Common myeloid progenitor, CD34-positive (primary cell): ENCODE measurements at regions not wholly inside any gene's neighbourhood (a gene's known extent, or its start where the extent isn't known, plus 50 kb on each side); places are given as distances from the start of the nearest gene placed in this dataset.

Experiments
- CTCF ChIA-PET: fragments of 350-600 bp; sonication (Branson Sonifier 250); formaldehyde crosslinking; loops from one replicate; lab custom pipeline; 2021; ENCODE audit warnings: antibody characterized with exemption; lab: Charles Lee
- POLR2A ChIA-PET: fragments of 350-600 bp; sonication (Branson Sonifier 250); formaldehyde crosslinking; loops from one replicate; lab custom pipeline; 2021; ENCODE audit warnings: antibody characterized with exemption; lab: Charles Lee
- DNase-seq, 3 donors: peaks; one replicate each; pipeline versions ENCODE4 v3.0.0 to v3.0.0-alpha.2; 2013
- H3K27ac ChIP-seq, 2 experiments: 1 replicate in 1 of 2; 2 replicates in 1 of 2; pipeline ENCODE4 v1.7.0; 2013; ENCODE audit warnings: inconsistent platforms in 2 of 2, low read length in 2 of 2, mild to moderate bottlenecking in 2 of 2, low read depth in 1 of 2, moderate library complexity in 1 of 2; ENCODE audit not compliant: severe bottlenecking in 2 of 2, insufficient read depth in 1 of 2, poor library complexity in 1 of 2
- H3K27me3 ChIP-seq, 5 experiments: replicated peaks in 2 of 5; 1 replicate in 3 of 5; 2 replicates in 2 of 5; pipeline versions ENCODE4 v1.6.1 to v1.7.0; 2013; ENCODE audit warnings: low read length in 4 of 5, mild to moderate bottlenecking in 2 of 5, moderate library complexity in 2 of 5, inconsistent platforms in 1 of 5; ENCODE audit not compliant: insufficient read depth in 5 of 5, control insufficient read depth in 4 of 5
- H3K36me3 ChIP-seq, 4 experiments: 1 replicate in 2 of 4; 2 replicates in 2 of 4; pipeline versions ENCODE4 v1.6.1 to v1.7.0; 2013; ENCODE audit warnings: low read length in 3 of 4, control low read depth in 1 of 4, mild to moderate bottlenecking in 1 of 4; ENCODE audit not compliant: control insufficient read depth in 4 of 4, insufficient read depth in 4 of 4
- H3K4me1 ChIP-seq, 4 experiments: 1 replicate in 3 of 4; 2 replicates in 1 of 4; pipeline versions ENCODE4 v1.6.1 to v1.7.1; 2013; ENCODE audit warnings: low read length in 3 of 4, mild to moderate bottlenecking in 3 of 4, control low read depth in 1 of 4, inconsistent platforms in 1 of 4, moderate library complexity in 1 of 4; ENCODE audit not compliant: control insufficient read depth in 4 of 4, insufficient read depth in 4 of 4; ENCODE audit errors: control extremely low read depth in 1 of 4
- H3K4me3 ChIP-seq, 7 experiments: 1 replicate in 4 of 7; 2 replicates in 3 of 7; pipeline versions ENCODE4 v1.5.1 to v1.7.0; 2013; ENCODE audit warnings: mild to moderate bottlenecking in 7 of 7, low read length in 6 of 7, moderate library complexity in 6 of 7, inconsistent platforms in 2 of 7, low read depth in 2 of 7, control low read depth in 1 of 7; ENCODE audit not compliant: insufficient read depth in 4 of 7, control insufficient read depth in 1 of 7; ENCODE audit errors: extremely low read depth in 1 of 7
- H3K9me3 ChIP-seq, 5 experiments: 1 replicate in 4 of 5; 2 replicates in 1 of 5; pipeline versions ENCODE4 v1.6.1 to v1.7.1; 2013; ENCODE audit warnings: low read length in 4 of 5, mild to moderate bottlenecking in 2 of 5, inconsistent platforms in 1 of 5, low read depth in 1 of 5, moderate library complexity in 1 of 5; ENCODE audit not compliant: control insufficient read depth in 4 of 5, insufficient read depth in 2 of 5; ENCODE audit errors: control extremely low read depth in 1 of 5
- WGBS: methylation state at CpG from one replicate; pipeline ENCODE4 v1.1.5; 2013; ENCODE audit not compliant: insufficient coverage; 5-methylcytosine and 5-hydroxymethylcytosine counted together

- H3K36me3 ChIP-seq = no peaks in the 10 kb centered on the region
- ChIA-PET CTCF (no interaction called here), POLR2A (no interaction called here)
- no peaks in the 10 kb centered on the region for H3K27me3 ChIP-seq
- H3K4me1 ChIP-seq = peaks cover 0 to 8% (median 0%) of the 10 kb centered on the region in 4 experiments
- 69% methylated on average over 2 of the region's 4 CpGs for WGBS
- peaks cover 0 to 7% (median 0%) of the 10 kb centered on the region in 5 experiments for H3K9me3 ChIP-seq
- no peak for DNase-seq
- no peak overlapping the region for H3K27ac ChIP-seq
- H3K4me3 ChIP-seq = no peak overlapping the region
Observed at GRCh38 chr9:109602987-109603386, 104.9 kb upstream of the PTPN3 start.

DNA sequence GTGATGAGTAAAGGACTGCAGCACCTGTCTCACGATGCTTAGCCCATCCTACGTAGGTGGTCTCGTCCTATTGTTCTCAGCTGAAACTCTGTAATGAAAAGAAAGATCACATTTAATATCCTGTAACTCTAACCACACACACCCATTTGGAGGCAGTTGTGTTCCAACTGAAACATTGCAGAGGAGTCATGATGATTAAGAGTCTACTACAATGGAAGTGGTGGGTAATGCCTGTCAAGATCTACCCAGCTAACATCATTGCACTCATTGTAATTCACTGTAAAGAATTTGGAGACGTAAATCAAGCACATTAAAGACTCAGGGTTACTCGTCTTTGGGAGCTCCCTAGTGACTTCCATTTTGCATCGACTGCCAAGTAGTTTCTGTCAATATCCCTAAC, 106.0 kb upstream of the PTPN3 start:
- H3K27ac ChIP-seq = no peak overlapping the region
- peaks cover 0 to 7% (median 0%) of the 10 kb centered on the region in 5 experiments for H3K9me3 ChIP-seq
- no peak for DNase-seq
- no peaks in the 10 kb centered on the region for H3K36me3 ChIP-seq
- H3K4me1 ChIP-seq = peaks cover 0 to 8% (median 0%) of the 10 kb centered on the region in 4 experiments
- H3K4me3 ChIP-seq = no peak overlapping the region
- ChIA-PET CTCF (no interaction called here), POLR2A (no interaction called here)
- no peaks in the 10 kb centered on the region for H3K27me3 ChIP-seq
- WGBS = 92% methylated on average over 4 of the region's 6 CpGs

- no CpG with 5 or more reads among the region's 1 CpG for WGBS
- CTCF ChIA-PET = no interaction called here
Observed at GRCh38 chr9:109604781-109605180, 106.7 kb upstream of the PTPN3 start.

GRCh38 chr9:109609060-109609459, 111.0 kb upstream of the PTPN3 start:
- Histone ChIP-seq H3K9me3 (no peaks in the 10 kb centered on the region), H3K4me3 (no peak overlapping the region), H3K4me1 (no peaks in the 10 kb centered on the region), H3K27me3 (peaks cover 0 to 2% (median 0%) of the 10 kb centered on the region in 5 experiments), H3K36me3 (no peaks in the 10 kb centered on the region), H3K27ac (no peak overlapping the region)
- no peak for DNase-seq
- ChIA-PET CTCF (no interaction called here), POLR2A (no interaction called here)
- WGBS = no CpG with 5 or more reads among the region's 1 CpG

More at GRCh38 chr9:109604781-109605180, 106.7 kb upstream of the PTPN3 start:
- Histone ChIP-seq H3K27ac (no peak overlapping the region), H3K4me3 (no peak overlapping the region), H3K9me3 (peaks cover 0 to 7% (median 0%) of the 10 kb centered on the region in 5 experiments), H3K36me3 (no peaks in the 10 kb centered on the region), H3K27me3 (no peaks in the 10 kb centered on the region), H3K4me1 (peaks cover 0 to 4% (median 0%) of the 10 kb centered on the region in 4 experiments)
- POLR2A ChIA-PET = no interaction called here
- no peak for DNase-seq

- H3K27ac ChIP-seq = no peak overlapping the region
- peaks cover 0 to 5% (median 1%) of the 10 kb centered on the region in 5 experiments for H3K27me3 ChIP-seq
- WGBS = 80% methylated on average over 1 of the region's 1 CpG
- ChIA-PET CTCF (interaction anchor here (0.6 to 1.2 kb wide), 3 partner anchors 20 to 423 kb away, joined by 3 read pairs; no protein-coding TSS in a partner anchor), POLR2A (no interaction called here)
- H3K4me1 ChIP-seq = no peaks in the 10 kb centered on the region
- DNase-seq = no peak
- H3K9me3 ChIP-seq = peaks cover 0 to 8% (median 0%) of the 10 kb centered on the region in 5 experiments
- no peaks in the 10 kb centered on the region for H3K36me3 ChIP-seq
- H3K4me3 ChIP-seq = no peak overlapping the region
Observed at GRCh38 chr9:109616571-109617120, 118.5 kb upstream of the PTPN3 start.

GRCh38 chr9:109619310-109619709, 121.2 kb upstream of the PTPN3 start:
- CTCF ChIA-PET = no interaction called here
- 75% methylated on average over 1 of the region's 3 CpGs for WGBS
- POLR2A ChIA-PET = no interaction called here
- Histone ChIP-seq H3K27ac (no peak overlapping the region), H3K27me3 (peaks cover 1 to 5% (median 2%) of the 10 kb centered on the region in 5 experiments), H3K36me3 (no peaks in the 10 kb centered on the region), H3K4me3 (no peak overlapping the region), H3K9me3 (peaks cover 0 to 8% (median 0%) of the 10 kb centered on the region in 5 experiments), H3K4me1 (no peaks in the 10 kb centered on the region)
- DNase-seq = no peak

DNA sequence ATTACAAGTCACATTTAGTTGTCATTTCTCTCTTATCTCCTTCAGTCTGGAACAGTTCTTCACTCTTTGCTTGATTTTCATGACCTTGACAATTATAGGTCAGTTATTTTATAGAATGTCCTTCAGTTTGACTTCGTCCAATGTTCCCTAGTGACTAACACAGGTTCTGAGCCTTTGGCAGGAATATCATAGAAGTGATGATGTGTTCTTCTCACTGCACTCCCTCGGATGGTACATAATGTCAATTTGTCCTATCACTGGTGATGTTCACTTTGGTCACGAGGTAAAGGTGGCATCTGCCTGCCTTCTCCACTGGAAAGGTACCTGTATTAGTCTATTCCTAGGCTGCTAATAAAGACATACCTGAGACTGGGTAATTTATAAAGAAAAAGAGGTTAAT, 126.0 kb upstream of the PTPN3 start:
- POLR2A ChIA-PET = no interaction called here

More for the DNA sequence above, 126.0 kb upstream of the PTPN3 start:
- Histone ChIP-seq H3K9me3 (no peaks in the 10 kb centered on the region), H3K4me1 (no peaks in the 10 kb centered on the region), H3K27me3 (peaks cover 2 to 12% (median 6%) of the 10 kb centered on the region in 5 experiments), H3K27ac (no peak overlapping the region), H3K36me3 (no peaks in the 10 kb centered on the region), H3K4me3 (no peak overlapping the region)
- DNase-seq = no peak
- WGBS = 90% methylated on average over 3 of the region's 3 CpGs
- CTCF ChIA-PET = interaction anchor here (0.6 kb wide), 1 partner anchor 1646 kb away, joined by 3 read pairs; no protein-coding TSS in a partner anchor
